22Rv1 (cell line): ENCODE measurements at regions not wholly inside any gene's neighbourhood (a gene's known extent, or its start where the extent isn't known, plus 50 kb on each side); places are given as distances from the start of the nearest gene placed in this dataset.

ENCODE experiments used
- H3K27ac ChIP-seq: fragments of 450-650 bp; 2 replicates; pipeline ENCODE4 v1.5.1; 2017
- ZFX ChIP-seq: fragments of 450-650 bp; IDR thresholded peaks from 2 replicates; pipeline ENCODE4 v1.6.1; 2017; ENCODE audit warnings: antibody characterized with exemption, borderline replicate concordance
- TF ChIP-seq, protein P1 (sequence below): fragments of 450-650 bp; IDR thresholded peaks from 2 replicates; pipeline ENCODE4 v1.5.1; 2017; ENCODE audit warnings: mild to moderate bottlenecking

DNA sequence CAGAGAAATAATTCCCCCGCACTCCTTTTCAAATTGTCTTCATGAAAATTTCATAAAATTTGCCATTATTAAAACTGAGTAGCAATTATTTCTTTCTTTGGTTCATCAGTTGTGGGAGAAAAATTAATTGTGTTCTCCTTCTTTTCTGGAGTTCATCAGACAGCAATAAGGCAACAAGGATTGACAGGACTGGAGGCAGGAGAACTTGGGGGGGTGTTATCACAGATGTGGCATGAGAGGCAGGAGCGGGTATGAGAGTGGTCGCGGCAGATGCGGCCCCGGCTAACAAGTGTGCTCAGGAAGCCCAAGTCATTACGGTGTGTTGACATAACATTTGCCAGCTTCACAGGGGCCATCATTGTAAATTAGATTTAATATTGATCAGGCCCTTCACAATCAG lies 306.6 kb upstream of the TMPO start:
- TF ChIP-seq ZFX = no peak
- TF ChIP-seq, protein P1, sequence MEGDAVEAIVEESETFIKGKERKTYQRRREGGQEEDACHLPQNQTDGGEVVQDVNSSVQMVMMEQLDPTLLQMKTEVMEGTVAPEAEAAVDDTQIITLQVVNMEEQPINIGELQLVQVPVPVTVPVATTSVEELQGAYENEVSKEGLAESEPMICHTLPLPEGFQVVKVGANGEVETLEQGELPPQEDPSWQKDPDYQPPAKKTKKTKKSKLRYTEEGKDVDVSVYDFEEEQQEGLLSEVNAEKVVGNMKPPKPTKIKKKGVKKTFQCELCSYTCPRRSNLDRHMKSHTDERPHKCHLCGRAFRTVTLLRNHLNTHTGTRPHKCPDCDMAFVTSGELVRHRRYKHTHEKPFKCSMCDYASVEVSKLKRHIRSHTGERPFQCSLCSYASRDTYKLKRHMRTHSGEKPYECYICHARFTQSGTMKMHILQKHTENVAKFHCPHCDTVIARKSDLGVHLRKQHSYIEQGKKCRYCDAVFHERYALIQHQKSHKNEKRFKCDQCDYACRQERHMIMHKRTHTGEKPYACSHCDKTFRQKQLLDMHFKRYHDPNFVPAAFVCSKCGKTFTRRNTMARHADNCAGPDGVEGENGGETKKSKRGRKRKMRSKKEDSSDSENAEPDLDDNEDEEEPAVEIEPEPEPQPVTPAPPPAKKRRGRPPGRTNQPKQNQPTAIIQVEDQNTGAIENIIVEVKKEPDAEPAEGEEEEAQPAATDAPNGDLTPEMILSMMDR = no peak

DNA sequence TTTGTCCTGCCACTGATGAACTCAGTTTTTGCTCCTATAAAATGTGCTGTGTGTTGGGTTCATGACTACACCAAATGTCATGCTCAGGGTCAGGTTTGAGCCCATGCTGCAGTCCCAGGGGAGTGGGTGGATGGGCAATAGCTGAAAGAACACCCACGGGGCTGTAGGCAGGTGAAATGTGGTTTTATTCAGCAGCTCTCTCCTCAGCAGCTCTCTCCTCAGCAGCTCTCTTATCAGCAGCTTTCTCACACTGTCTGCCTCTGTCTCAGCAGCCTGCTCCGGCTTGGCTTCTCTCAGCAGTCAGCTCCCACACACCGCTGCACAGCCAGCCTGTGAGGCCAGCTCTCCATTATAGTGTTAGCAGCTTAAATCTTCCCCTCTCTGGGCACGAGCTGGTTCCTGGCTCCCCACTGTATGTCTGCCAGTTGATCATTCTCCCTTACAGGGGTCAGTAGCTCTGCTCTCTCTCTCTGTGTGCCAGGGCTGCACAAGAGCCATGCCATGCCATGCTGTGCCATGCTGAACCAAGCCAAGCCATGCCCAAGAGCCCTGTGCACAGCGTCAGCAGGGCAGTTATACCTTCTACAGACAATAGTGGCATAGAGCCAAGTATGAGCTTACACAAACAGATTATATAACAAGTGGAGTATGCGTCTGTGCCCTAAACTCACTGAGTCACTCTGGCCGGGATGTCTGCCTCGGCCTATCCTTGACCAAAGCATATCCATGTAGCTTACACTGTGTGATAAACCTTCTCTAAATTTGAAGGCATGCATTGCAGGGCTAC lies 303.3 kb upstream of the TMPO start:
- no peak for TF ChIP-seq ZFX
- TF ChIP-seq, protein P1 = no peak
- H3K27ac ChIP-seq = no peak overlapping the region

More for the DNA sequence above, 306.6 kb upstream of the TMPO start:
- H3K27ac ChIP-seq = no peak overlapping the region

DNA sequence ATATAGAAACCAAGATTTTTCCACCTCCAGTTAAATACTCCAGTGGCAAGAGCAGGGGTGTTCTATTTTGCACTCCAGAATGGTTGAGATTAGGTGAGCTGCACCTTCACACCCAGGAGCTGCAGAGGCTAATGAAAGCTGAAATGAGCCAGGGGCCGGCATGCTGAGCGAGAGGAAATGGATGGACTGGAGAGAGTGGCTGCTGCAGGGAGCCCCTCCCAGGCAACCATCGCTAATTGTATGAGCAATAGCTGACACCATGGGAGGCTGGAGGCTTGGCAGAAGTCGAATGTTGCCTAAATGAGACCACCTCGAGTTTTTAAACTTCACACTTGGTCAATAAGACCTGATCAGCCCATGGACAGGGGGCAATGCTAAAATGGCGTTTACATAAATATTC lies 301.8 kb upstream of the TMPO start:
- no peak overlapping the region for H3K27ac ChIP-seq
- TF ChIP-seq, protein P1 = no peak
- TF ChIP-seq ZFX = no peak

DNA sequence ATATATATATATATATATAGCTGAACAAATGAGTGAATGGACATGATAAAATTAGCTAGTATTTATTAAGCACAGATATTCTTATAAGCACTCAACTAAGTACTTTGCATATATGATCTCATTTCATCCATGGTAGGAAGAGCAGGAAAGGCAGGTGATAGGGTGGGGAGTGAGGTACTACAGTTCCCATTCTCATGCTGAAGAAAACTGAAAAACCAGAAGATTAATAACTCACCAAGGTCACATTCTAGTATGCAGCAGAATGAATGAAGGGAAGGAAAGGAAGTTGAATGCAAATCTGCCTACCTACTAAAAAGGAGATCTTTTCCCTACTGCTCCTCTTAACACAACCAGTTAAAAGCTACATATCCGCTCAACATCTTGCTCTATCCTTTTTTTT lies 298.1 kb upstream of the TMPO start:
- TF ChIP-seq ZFX = no peak
- TF ChIP-seq, protein P1 = no peak
- no peak overlapping the region for H3K27ac ChIP-seq

DNA sequence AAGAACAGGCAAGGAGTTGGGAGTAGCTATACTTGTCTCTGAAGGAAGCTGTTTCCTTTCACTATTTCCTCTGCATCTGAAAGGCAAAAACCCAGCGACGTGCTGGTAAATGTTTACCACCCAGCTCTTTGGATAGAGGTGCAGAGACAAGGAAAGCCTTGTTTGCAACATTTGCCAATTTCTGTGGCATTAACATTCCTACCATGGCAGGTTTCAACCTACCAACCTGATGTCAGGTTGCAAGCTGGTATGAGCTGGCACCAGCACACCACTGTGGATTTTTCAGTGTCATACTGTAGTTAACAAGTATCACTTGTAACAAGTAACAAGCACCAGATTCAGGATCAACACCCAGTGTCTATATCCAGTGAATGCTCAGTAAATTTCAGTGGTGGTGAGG lies 294.8 kb upstream of the TMPO start:
- TF ChIP-seq ZFX = no peak
- TF ChIP-seq, protein P1 = no peak
- H3K27ac ChIP-seq = no peak overlapping the region

DNA sequence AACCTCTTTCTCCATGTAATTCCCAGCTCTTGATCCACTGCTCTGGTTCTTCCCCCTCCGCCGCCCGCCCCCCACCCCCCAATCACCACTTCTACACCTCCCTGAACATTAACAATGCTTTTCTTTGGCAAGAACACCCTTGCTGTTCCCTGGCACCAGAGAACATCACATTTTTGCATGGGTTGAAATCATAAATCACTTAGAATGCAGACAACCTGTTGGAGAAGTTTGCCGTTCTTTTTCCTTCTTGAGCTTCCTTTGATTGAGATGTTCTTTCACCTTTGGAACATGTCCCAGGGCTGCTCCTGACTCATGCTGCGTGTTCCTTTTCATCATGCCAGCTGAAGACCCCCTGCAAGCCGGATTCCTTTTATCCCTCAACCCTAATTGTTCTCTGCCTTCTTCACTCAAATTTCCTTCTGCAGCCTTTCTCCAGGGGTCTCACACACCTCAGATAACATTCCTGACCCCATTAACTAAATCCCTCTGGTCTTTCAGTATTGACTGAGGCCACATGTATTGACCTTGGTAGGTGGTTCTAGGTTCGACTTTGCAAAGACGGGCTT lies 294.1 kb upstream of the TMPO start:
- TF ChIP-seq, protein P1 = no peak
- TF ChIP-seq ZFX = no peak
- H3K27ac ChIP-seq = no peak overlapping the region

DNA sequence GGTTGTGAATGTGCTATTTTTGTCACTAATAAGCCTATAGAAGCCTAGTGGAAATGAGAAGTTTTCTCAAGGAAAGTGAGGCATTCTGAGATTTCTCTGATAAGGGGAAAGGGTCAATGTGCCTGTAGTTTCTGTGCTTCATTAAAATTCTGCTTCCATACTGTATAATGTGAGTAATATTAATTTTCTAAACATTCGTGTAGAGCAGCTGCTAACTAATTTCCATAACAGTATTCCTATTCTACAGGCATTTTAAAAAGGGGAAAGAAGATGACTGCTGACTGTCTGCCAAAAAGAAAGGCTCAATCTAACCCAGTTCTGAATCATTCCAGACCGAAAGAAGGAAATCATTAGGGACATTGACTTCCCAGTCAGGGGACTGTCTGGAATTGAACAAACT lies 293.3 kb upstream of the TMPO start:
- H3K27ac ChIP-seq = no peak overlapping the region
- TF ChIP-seq, protein P1 = no peak
